Adrenal gland (tissue), 5 donors: ENCODE measurements at regions not wholly inside any gene's neighbourhood (a gene's known extent, or its start where the extent isn't known, plus 50 kb on each side); places are given as distances from the start of the nearest gene placed in this dataset.

Source experiments
- POLR2A ChIP-seq, 2 donors: fragments of 450-650 bp; IDR thresholded peaks; one replicate each; pipeline ENCODE4 v1.6.1; 2017; ENCODE audit warnings: antibody characterized with exemption in 2 of 2, mild to moderate bottlenecking in 2 of 2, moderate library complexity in 1 of 2
- TF ChIP-seq, protein P1 (sequence below), 6 experiments: fragments of 450-650 bp in 4 of 6; fragments of 200-600 bp in 2 of 6; sonication (generic) in 1 of 6; IDR thresholded peaks; 1 replicate in 5 of 6; 2 replicates in 1 of 6; pipeline versions ENCODE4 v1.5.1 to v1.8.0; 2016 to 2021; ENCODE audit warnings: antibody characterized with exemption in 6 of 6, mild to moderate bottlenecking in 2 of 6, moderate library complexity in 1 of 6
- donor health status: DM: no; HTN: no; CAD: no.

DNA sequence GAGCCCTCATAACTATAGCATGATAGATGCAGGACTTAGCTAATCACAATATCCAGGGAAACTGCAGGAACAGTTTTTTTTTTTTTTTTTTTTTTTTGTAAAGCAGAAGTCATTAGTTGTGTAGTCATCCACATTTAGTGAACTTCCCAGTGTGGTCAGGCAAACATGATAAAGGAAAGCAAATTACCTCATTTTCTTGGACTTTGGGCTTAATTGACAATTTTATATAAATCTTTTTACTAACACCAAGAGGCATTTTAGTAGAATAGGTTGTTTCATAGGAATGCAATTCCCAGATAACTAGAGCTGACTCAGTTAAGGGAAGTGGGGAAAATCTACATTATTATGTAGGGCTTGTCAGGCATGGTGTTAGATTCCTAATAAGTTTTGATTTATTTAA, 142.7 kb upstream of the GCFC2 start:
- TF ChIP-seq, protein P1, sequence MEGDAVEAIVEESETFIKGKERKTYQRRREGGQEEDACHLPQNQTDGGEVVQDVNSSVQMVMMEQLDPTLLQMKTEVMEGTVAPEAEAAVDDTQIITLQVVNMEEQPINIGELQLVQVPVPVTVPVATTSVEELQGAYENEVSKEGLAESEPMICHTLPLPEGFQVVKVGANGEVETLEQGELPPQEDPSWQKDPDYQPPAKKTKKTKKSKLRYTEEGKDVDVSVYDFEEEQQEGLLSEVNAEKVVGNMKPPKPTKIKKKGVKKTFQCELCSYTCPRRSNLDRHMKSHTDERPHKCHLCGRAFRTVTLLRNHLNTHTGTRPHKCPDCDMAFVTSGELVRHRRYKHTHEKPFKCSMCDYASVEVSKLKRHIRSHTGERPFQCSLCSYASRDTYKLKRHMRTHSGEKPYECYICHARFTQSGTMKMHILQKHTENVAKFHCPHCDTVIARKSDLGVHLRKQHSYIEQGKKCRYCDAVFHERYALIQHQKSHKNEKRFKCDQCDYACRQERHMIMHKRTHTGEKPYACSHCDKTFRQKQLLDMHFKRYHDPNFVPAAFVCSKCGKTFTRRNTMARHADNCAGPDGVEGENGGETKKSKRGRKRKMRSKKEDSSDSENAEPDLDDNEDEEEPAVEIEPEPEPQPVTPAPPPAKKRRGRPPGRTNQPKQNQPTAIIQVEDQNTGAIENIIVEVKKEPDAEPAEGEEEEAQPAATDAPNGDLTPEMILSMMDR (IDR thresholded peaks at IDR 0.05): no peak
- TF ChIP-seq POLR2A (IDR thresholded peaks at IDR 0.05): no peak
